Small intestine (tissue), 7 donors: ENCODE measurements at regions not wholly inside any gene's neighbourhood (a gene's known extent, or its start where the extent isn't known, plus 50 kb on each side); places are given as distances from the start of the nearest gene placed in this dataset.

Source experiments
- DNase-seq, 2 donors: peaks; one replicate each; pipeline versions ENCODE4 v3.0.0 to v3.0.0-alpha.2; 2013
- FAIRE-seq: peaks from 2 replicates; lab custom pipeline; 2012; peaks lifted over from hg19 to GRCh38; lab: Jason Lieb, UNC
- H3K27ac ChIP-seq, 3 donors: one replicate each; pipeline ENCODE4 v1.5.1; 2013; ENCODE audit warnings: low read length in 2 of 3, mild to moderate bottlenecking in 2 of 3, control low read depth in 1 of 3, inconsistent platforms in 1 of 3, low read depth in 1 of 3, moderate library complexity in 1 of 3
- H3K27me3 ChIP-seq, 3 donors: one replicate each; pipeline ENCODE4 v1.6.1; 2013; ENCODE audit warnings: low read length in 3 of 3, inconsistent platforms in 1 of 3; ENCODE audit not compliant: control insufficient read depth in 3 of 3, insufficient read depth in 3 of 3
- H3K36me3 ChIP-seq, 3 donors: one replicate each; pipeline ENCODE4 v1.6.1; 2013; ENCODE audit warnings: low read length in 3 of 3, inconsistent platforms in 1 of 3, low read depth in 1 of 3, mild to moderate bottlenecking in 1 of 3, moderate library complexity in 1 of 3; ENCODE audit not compliant: control insufficient read depth in 3 of 3, insufficient read depth in 2 of 3
- H3K4me1 ChIP-seq, 3 donors: one replicate each; pipeline ENCODE4 v1.6.1; 2013; ENCODE audit warnings: low read length in 2 of 3, inconsistent platforms in 1 of 3, low read depth in 1 of 3, mild to moderate bottlenecking in 1 of 3, moderate library complexity in 1 of 3; ENCODE audit not compliant: control insufficient read depth in 3 of 3, insufficient read depth in 2 of 3
- H3K4me3 ChIP-seq, 3 donors: one replicate each; pipeline ENCODE4 v1.5.1; 2013; ENCODE audit warnings: low read length in 3 of 3, control low read depth in 1 of 3, inconsistent platforms in 1 of 3, low read depth in 1 of 3, mild to moderate bottlenecking in 1 of 3, moderate library complexity in 1 of 3
- H3K9me3 ChIP-seq, 2 donors: one replicate each; pipeline ENCODE4 v1.6.1; 2013; ENCODE audit warnings: low read depth in 1 of 2, low read length in 1 of 2; ENCODE audit not compliant: control insufficient read depth in 2 of 2, insufficient read depth in 1 of 2
- WGBS, 3 donors: extraction: QIAGEN DNeasy Blood & Tissue Kit; methylation state at CpG; one replicate each; pipeline ENCODE4 v1.1.7; 2013; 5-methylcytosine and 5-hydroxymethylcytosine counted together
- donor health status: healthy with polysubstance abuse.
- donor health status: control.
- donor health status: control.
- donor health status: Bipolar disorder and iron deficiency.
- donor health status: healthy.

- no peak for FAIRE-seq
- peaks cover 0 to 4% (median 0%) of the 10 kb centered on the region in 3 donors for H3K4me1 ChIP-seq
- H3K27me3 ChIP-seq, result no peaks in the 10 kb centered on the region
- H3K36me3 ChIP-seq, result no peaks in the 10 kb centered on the region
- no peak overlapping the region for H3K27ac ChIP-seq
- H3K4me3 ChIP-seq, result no peak overlapping the region
- DNase-seq, result no peak
- 66 to 72% (median 71%) methylated on average over 8 of the region's 8 CpGs for WGBS, 3 donors
- H3K9me3 ChIP-seq, result no peaks in the 10 kb centered on the region
These were observed 56.9 kb downstream of the RDH14 start for GRCh38 chr2:18503376-18504228.

GRCh38 chr2:18502142-18502541 lies 58.3 kb downstream of the RDH14 start:
- Histone ChIP-seq H3K4me1 (peaks cover 0 to 4% (median 0%) of the 10 kb centered on the region in 3 donors), H3K27ac (no peak overlapping the region), H3K9me3 (no peaks in the 10 kb centered on the region), H3K36me3 (no peaks in the 10 kb centered on the region), H3K27me3 (no peaks in the 10 kb centered on the region), H3K4me3 (no peak overlapping the region)
- DNase-seq (no peak), FAIRE-seq (no peak)
- WGBS, 3 donors, result 65 to 81% (median 69%) methylated on average over 2 of the region's 2 CpGs

GRCh38 chr2:18501729-18502128 lies 58.7 kb downstream of the RDH14 start:
- FAIRE-seq, result no peak
- DNase-seq, result no peak
- no peaks in the 10 kb centered on the region for H3K36me3 ChIP-seq
- H3K27me3 ChIP-seq, result no peaks in the 10 kb centered on the region
- no peak overlapping the region for H3K27ac ChIP-seq
- WGBS, 3 donors, result 57 to 91% (median 87%) methylated on average over 1 of the region's 1 CpG
- peaks cover 0 to 4% (median 0%) of the 10 kb centered on the region in 3 donors for H3K4me1 ChIP-seq
- no peaks in the 10 kb centered on the region for H3K9me3 ChIP-seq
- H3K4me3 ChIP-seq, result no peak overlapping the region

- Histone ChIP-seq H3K9me3 (no peaks in the 10 kb centered on the region), H3K27me3 (no peaks in the 10 kb centered on the region), H3K27ac (no peak overlapping the region), H3K4me1 (peaks cover 0 to 4% (median 0%) of the 10 kb centered on the region in 3 donors), H3K4me3 (no peak overlapping the region), H3K36me3 (no peaks in the 10 kb centered on the region)
- WGBS, 3 donors, result 65 to 78% (median 74%) methylated on average over 2 of the region's 2 CpGs
- FAIRE-seq, result no peak
- no peak for DNase-seq
These were observed 59.3 kb downstream of the RDH14 start for GRCh38 chr2:18501156-18501555.

- Histone ChIP-seq H3K4me3 (no peak overlapping the region), H3K27me3 (no peaks in the 10 kb centered on the region), H3K27ac (no peak overlapping the region), H3K4me1 (no peaks in the 10 kb centered on the region), H3K9me3 (no peaks in the 10 kb centered on the region), H3K36me3 (no peaks in the 10 kb centered on the region)
- 19 to 48% (median 22%) methylated on average over 4 of the region's 4 CpGs for WGBS, 3 donors
- DNase-seq, result no peak
- no peak for FAIRE-seq
These were observed 60.1 kb downstream of the RDH14 start for GRCh38 chr2:18500333-18500732.

GRCh38 chr2:18498531-18498930 lies 61.9 kb downstream of the RDH14 start:
- no peak overlapping the region for H3K4me3 ChIP-seq
- no peaks in the 10 kb centered on the region for H3K36me3 ChIP-seq
- no peak overlapping the region for H3K27ac ChIP-seq
- DNase-seq (no peak), FAIRE-seq (no peak)
- H3K27me3 ChIP-seq, result peaks cover 0 to 2% (median 0%) of the 10 kb centered on the region in 3 donors
- H3K9me3 ChIP-seq, result no peaks in the 10 kb centered on the region
- no peaks in the 10 kb centered on the region for H3K4me1 ChIP-seq

GRCh38 chr2:18496516-18496915 lies 63.9 kb downstream of the RDH14 start:
- 69 to 71% (median 69%) methylated on average over 4 of the region's 4 CpGs for WGBS, 3 donors
- Histone ChIP-seq H3K36me3 (no peaks in the 10 kb centered on the region), H3K9me3 (no peaks in the 10 kb centered on the region), H3K4me3 (no peak overlapping the region), H3K4me1 (no peaks in the 10 kb centered on the region), H3K27ac (no peak overlapping the region), H3K27me3 (peaks cover 0 to 2% (median 0%) of the 10 kb centered on the region in 3 donors)
- FAIRE-seq (no peak), DNase-seq (no peak)

- no peak overlapping the region for H3K4me3 ChIP-seq
- H3K4me1 ChIP-seq, result no peaks in the 10 kb centered on the region
- H3K36me3 ChIP-seq, result no peaks in the 10 kb centered on the region
- H3K9me3 ChIP-seq, result no peaks in the 10 kb centered on the region
- peaks cover 0 to 2% (median 0%) of the 10 kb centered on the region in 3 donors for H3K27me3 ChIP-seq
- FAIRE-seq (no peak), DNase-seq (no peak)
- 51 to 80% (median 67%) methylated on average over 2 of the region's 2 CpGs for WGBS, 3 donors
- H3K27ac ChIP-seq, result no peak overlapping the region
These were observed 65.4 kb downstream of the RDH14 start for GRCh38 chr2:18495058-18495457.
